ENCODE measurements at regions not wholly inside any gene's neighbourhood (a gene's known extent, or its start where the extent isn't known, plus 50 kb on each side); places are given as distances from the start of the nearest gene placed in this dataset.

DNA sequence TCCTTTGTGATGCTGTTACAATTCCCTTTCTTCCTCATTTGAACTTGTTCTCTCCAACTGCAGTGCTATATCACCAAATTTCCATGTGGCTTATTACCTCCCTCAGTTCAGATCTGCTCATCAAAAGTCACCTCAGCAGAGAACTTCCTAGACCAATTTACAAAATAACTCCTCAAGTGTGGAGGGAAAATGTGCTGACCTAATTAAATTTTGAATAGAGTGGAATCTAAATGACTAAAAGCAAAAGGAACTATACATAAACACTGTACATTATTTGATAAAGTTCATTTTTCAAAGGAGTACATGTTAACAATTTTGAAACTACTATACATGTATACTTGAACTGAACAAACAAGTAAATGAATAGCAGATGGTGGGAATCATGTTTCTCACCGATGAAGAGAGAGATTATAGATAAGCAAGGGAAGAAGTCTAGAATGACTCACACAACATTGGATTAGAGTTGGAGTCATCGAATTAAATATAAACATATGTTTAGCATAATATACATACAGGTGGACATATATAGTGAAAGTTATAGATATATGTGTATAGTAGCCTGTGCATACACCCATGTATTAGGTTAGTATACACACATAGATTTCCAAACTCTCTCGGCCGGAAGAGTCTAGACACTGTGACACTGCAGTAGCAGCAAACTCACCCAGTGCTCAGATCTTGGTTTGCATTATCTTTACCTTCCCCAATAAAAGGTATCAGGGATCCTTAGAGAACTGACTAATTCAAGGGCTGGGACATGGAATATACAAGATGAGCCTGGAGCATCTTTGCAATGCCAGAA lies 318.7 kb downstream of the PCDH18 start:
- H3K27me3 ChIP-seq (ENCODE audit: insufficient read depth, low read length): no peaks in the 10 kb centered on the region
- H3K9me2 ChIP-seq (ENCODE audit: low read depth, low read length): no peaks in the 10 kb centered on the region
- H4K20me1 ChIP-seq (ENCODE audit: insufficient read depth, low read length): no peaks in the 10 kb centered on the region
- no peak overlapping the region for H3K9ac ChIP-seq (ENCODE audit: low read length)
- no peaks in the 10 kb centered on the region for H3K4me1 ChIP-seq (ENCODE audit: insufficient read depth, low read length, severe bottlenecking)
- no peaks in the 10 kb centered on the region for H3F3A ChIP-seq (ENCODE audit: insufficient read depth, low read length)
- TF ChIP-seq, protein P1, sequence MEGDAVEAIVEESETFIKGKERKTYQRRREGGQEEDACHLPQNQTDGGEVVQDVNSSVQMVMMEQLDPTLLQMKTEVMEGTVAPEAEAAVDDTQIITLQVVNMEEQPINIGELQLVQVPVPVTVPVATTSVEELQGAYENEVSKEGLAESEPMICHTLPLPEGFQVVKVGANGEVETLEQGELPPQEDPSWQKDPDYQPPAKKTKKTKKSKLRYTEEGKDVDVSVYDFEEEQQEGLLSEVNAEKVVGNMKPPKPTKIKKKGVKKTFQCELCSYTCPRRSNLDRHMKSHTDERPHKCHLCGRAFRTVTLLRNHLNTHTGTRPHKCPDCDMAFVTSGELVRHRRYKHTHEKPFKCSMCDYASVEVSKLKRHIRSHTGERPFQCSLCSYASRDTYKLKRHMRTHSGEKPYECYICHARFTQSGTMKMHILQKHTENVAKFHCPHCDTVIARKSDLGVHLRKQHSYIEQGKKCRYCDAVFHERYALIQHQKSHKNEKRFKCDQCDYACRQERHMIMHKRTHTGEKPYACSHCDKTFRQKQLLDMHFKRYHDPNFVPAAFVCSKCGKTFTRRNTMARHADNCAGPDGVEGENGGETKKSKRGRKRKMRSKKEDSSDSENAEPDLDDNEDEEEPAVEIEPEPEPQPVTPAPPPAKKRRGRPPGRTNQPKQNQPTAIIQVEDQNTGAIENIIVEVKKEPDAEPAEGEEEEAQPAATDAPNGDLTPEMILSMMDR (IDR thresholded peaks at IDR 0.05; ENCODE audit: low read length): no peak
- no peak for TF ChIP-seq EZH2 (IDR thresholded peaks at IDR 0.05; ENCODE audit: borderline replicate concordance, low read length)
- no peaks in the 10 kb centered on the region for H3K9me3 ChIP-seq (ENCODE audit: low read length)
- H2AFZ ChIP-seq (ENCODE audit: low read length): no peak overlapping the region
- H3K4me2 ChIP-seq (ENCODE audit: low read length): no peak overlapping the region
- no peak overlapping the region for H3K27ac ChIP-seq (ENCODE audit: low read depth, low read length, poor library complexity, severe bottlenecking)
- H3K36me3 ChIP-seq (ENCODE audit: insufficient read depth, low read length): no peaks in the 10 kb centered on the region
- no peak overlapping the region for H3K4me3 ChIP-seq (ENCODE audit: low read depth, low read length, poor library complexity, severe bottlenecking)
- no peaks in the 10 kb centered on the region for H3K79me2 ChIP-seq (ENCODE audit: insufficient read depth, low read length)

DNA sequence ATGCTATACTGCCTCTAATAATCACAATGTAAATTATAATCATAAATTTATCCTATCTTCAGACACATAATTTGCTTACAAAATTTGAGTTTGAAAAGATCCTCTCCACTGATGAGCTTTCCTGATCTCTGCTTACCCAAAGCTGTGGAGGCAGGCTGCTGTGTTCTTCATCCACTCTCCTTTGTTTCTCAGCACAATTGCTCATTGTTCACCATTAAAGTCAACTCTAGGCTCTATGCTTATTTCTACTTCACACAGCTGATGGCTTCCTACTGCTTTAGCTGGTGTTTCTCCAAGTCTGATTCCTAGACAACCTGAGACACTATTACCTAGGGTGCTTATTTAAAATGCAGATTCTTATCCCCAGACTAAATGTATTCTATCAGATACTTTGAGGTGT lies 319.7 kb downstream of the PCDH18 start:
- no peak overlapping the region for H3K4me2 ChIP-seq (ENCODE audit: low read length)
- H3K9me3 ChIP-seq (ENCODE audit: low read length): no peaks in the 10 kb centered on the region
- no peak overlapping the region for H3K27ac ChIP-seq (ENCODE audit: low read depth, low read length, poor library complexity, severe bottlenecking)
- H3K79me2 ChIP-seq (ENCODE audit: insufficient read depth, low read length): no peaks in the 10 kb centered on the region
- H4K20me1 ChIP-seq (ENCODE audit: insufficient read depth, low read length): no peaks in the 10 kb centered on the region
- no peaks in the 10 kb centered on the region for H3F3A ChIP-seq (ENCODE audit: insufficient read depth, low read length)
- TF ChIP-seq, protein P1 (IDR thresholded peaks at IDR 0.05; ENCODE audit: low read length): no peak
- TF ChIP-seq EZH2 (IDR thresholded peaks at IDR 0.05; ENCODE audit: borderline replicate concordance, low read length): no peak
- no peaks in the 10 kb centered on the region for H3K27me3 ChIP-seq (ENCODE audit: insufficient read depth, low read length)
- H3K9me2 ChIP-seq (ENCODE audit: low read depth, low read length): no peaks in the 10 kb centered on the region
- no peak overlapping the region for H3K4me3 ChIP-seq (ENCODE audit: low read depth, low read length, poor library complexity, severe bottlenecking)
- no peaks in the 10 kb centered on the region for H3K36me3 ChIP-seq (ENCODE audit: insufficient read depth, low read length)
- H2AFZ ChIP-seq (ENCODE audit: low read length): no peak overlapping the region
- H3K4me1 ChIP-seq (ENCODE audit: insufficient read depth, low read length, severe bottlenecking): no peaks in the 10 kb centered on the region
- H3K9ac ChIP-seq (ENCODE audit: low read length): no peak overlapping the region

DNA sequence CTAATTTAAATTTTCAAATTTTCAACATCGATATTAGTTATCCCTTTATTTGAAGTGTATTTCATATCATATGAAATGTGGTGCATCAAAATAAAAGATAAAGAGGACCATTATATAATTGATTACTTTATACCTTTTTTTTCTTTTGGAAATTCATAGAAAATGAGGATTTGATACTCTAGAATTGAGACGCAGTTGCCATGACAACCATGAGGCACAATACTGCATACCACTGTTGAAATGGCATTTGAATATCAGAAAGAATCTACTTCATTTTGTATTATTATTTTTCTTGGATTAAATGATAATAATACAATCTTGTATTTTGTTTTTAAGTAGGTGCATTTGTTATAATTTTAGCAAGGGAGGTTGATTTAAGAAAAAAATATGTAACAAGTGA lies 323.1 kb downstream of the PCDH18 start:
- no peaks in the 10 kb centered on the region for H3K4me1 ChIP-seq (ENCODE audit: insufficient read depth, low read length, severe bottlenecking)
- no peaks in the 10 kb centered on the region for H3K27me3 ChIP-seq (ENCODE audit: insufficient read depth, low read length)
- H3K27ac ChIP-seq (ENCODE audit: low read depth, low read length, poor library complexity, severe bottlenecking): no peak overlapping the region
- H3K4me3 ChIP-seq (ENCODE audit: low read depth, low read length, poor library complexity, severe bottlenecking): no peak overlapping the region
- no peak overlapping the region for H3K9ac ChIP-seq (ENCODE audit: low read length)
- no peaks in the 10 kb centered on the region for H3K9me2 ChIP-seq (ENCODE audit: low read depth, low read length)
- no peak overlapping the region for H2AFZ ChIP-seq (ENCODE audit: low read length)
- H3K79me2 ChIP-seq (ENCODE audit: insufficient read depth, low read length): no peaks in the 10 kb centered on the region
- H3F3A ChIP-seq (ENCODE audit: insufficient read depth, low read length): no peaks in the 10 kb centered on the region
- no peak for TF ChIP-seq EZH2 (IDR thresholded peaks at IDR 0.05; ENCODE audit: borderline replicate concordance, low read length)
- TF ChIP-seq, protein P1 (IDR thresholded peaks at IDR 0.05; ENCODE audit: low read length): no peak
- no peaks in the 10 kb centered on the region for H3K9me3 ChIP-seq (ENCODE audit: low read length)
- H3K4me2 ChIP-seq (ENCODE audit: low read length): no peak overlapping the region
- no peaks in the 10 kb centered on the region for H4K20me1 ChIP-seq (ENCODE audit: insufficient read depth, low read length)
- H3K36me3 ChIP-seq (ENCODE audit: insufficient read depth, low read length): no peaks in the 10 kb centered on the region

Data from OCI-LY1 (cell line).